ENCODE measurements at regions not wholly inside any gene's neighbourhood (a gene's known extent, or its start where the extent isn't known, plus 50 kb on each side); places are given as distances from the start of the nearest gene placed in this dataset.
"Not testable (repeated sequence)": the region's sequence is repeated elsewhere in the genome, so short reads cannot be mapped to it uniquely, and the experiment has no call there.

- DNase-seq = no peak
Observed at GRCh38 chr5:128813317-128814070, 151.8 kb upstream of the SLC27A6 start.

- no peak for DNase-seq
Observed at GRCh38 chr5:128815201-128815600, 150.1 kb upstream of the SLC27A6 start.

- no peak for DNase-seq
Observed at GRCh38 chr5:128825826-128826225, 139.5 kb upstream of the SLC27A6 start.

GRCh38 chr5:128826275-128826674 lies 139.0 kb upstream of the SLC27A6 start:
- no peak for DNase-seq

GRCh38 chr5:128836571-128836970 lies 128.7 kb upstream of the SLC27A6 start:
- DNase-seq = no peak

GRCh38 chr5:128838623-128839022 lies 126.7 kb upstream of the SLC27A6 start:
- DNase-seq = no peak

GRCh38 chr5:128842241-128842640 lies 123.0 kb upstream of the SLC27A6 start:
- no peak for DNase-seq

- no peak for DNase-seq
Observed at GRCh38 chr5:128844354-128844923, 120.8 kb upstream of the SLC27A6 start.

- DNase-seq = no peak
Observed at GRCh38 chr5:128850049-128850448, 115.2 kb upstream of the SLC27A6 start.

GRCh38 chr5:128854931-128855330 lies 110.4 kb upstream of the SLC27A6 start:
- no peak for DNase-seq

GRCh38 chr5:128857076-128857677 lies 108.1 kb upstream of the SLC27A6 start:
- DNase-seq = no peak

GRCh38 chr5:128858995-128859394 lies 106.3 kb upstream of the SLC27A6 start:
- DNase-seq = no peak

GRCh38 chr5:128861155-128861554 lies 104.1 kb upstream of the SLC27A6 start:
- DNase-seq = not testable (repeated sequence)

- DNase-seq = no peak
Observed at GRCh38 chr5:128869970-128870369, 95.3 kb upstream of the SLC27A6 start.

GRCh38 chr5:128870373-128870772 lies 94.9 kb upstream of the SLC27A6 start:
- DNase-seq = no peak

GRCh38 chr5:128870923-128871322 lies 94.4 kb upstream of the SLC27A6 start:
- DNase-seq = no peak

GRCh38 chr5:128876569-128877382 lies 88.5 kb upstream of the SLC27A6 start:
- no peak for DNase-seq

GRCh38 chr5:128877476-128877875 lies 87.8 kb upstream of the SLC27A6 start:
- DNase-seq = no peak

GRCh38 chr5:128881502-128882018 lies 83.7 kb upstream of the SLC27A6 start:
- no peak for DNase-seq

GRCh38 chr5:128885649-128886255 lies 79.5 kb upstream of the SLC27A6 start:
- no peak for DNase-seq

GRCh38 chr5:128895122-128895521 lies 70.2 kb upstream of the SLC27A6 start:
- DNase-seq = no peak

- DNase-seq = no peak
Observed at GRCh38 chr5:128896675-128897074, 68.6 kb upstream of the SLC27A6 start.

- DNase-seq = no peak
Observed at GRCh38 chr5:128903550-128903949, 61.7 kb upstream of the SLC27A6 start.

Measured in COR-L47 (cell line).